ENCODE measurements at regions not wholly inside any gene's neighbourhood (a gene's known extent, or its start where the extent isn't known, plus 50 kb on each side); places are given as distances from the start of the nearest gene placed in this dataset.

- no CpG with 5 or more reads among the region's 1 CpG for WGBS (ENCODE audit: extremely low coverage, insufficient read length, low lambda C conversion rate)
- Mint-ChIP-seq H3K27me3 (ENCODE audit: low read depth) (peaks cover 2% of the 10 kb centered on the region), H3K36me3 (ENCODE audit: insufficient read depth in 1 of 3, low read depth in 3 of 3) (no peaks in the 10 kb centered on the region), H3K4me1 (no peaks in the 10 kb centered on the region), H3K27ac (no peak overlapping the region), H3K9me3 (no peaks in the 10 kb centered on the region), H3K4me3 (no peak overlapping the region)
- Histone ChIP-seq H2BK12ac (ENCODE audit: insufficient read length, low read depth, low read length) (no peak overlapping the region), H3K4me1 (ENCODE audit: insufficient read depth, low read length) (no peaks in the 10 kb centered on the region), H2BK15ac (ENCODE audit: low read depth, low read length) (no peak overlapping the region), H3K14ac (ENCODE audit: insufficient read depth, low read length) (no peak overlapping the region), H4K5ac (ENCODE audit: insufficient read length, low read depth, low read length) (no peak overlapping the region), H3K27ac (ENCODE audit: insufficient read length, low read depth, low read length) (no peak overlapping the region), H3K56ac (ENCODE audit: insufficient read length, low read depth, low read length) (no peak overlapping the region), H4K8ac (replicated peaks; ENCODE audit: insufficient read length, low read depth, low read length) (no peak overlapping the region), H3K23me2 (ENCODE audit: insufficient read length, low read depth, low read length, poor library complexity, severe bottlenecking) (no peaks in the 10 kb centered on the region), H3K9ac (ENCODE audit: extremely low read depth, insufficient read length, low read length) (no peak overlapping the region), H2AFZ (ENCODE audit: low read length) (no peak overlapping the region), H3K23ac (ENCODE audit: insufficient read length, low read depth, low read length) (no peak overlapping the region), H3K79me1 (ENCODE audit: insufficient read depth, low read depth, low read length, poor library complexity, severe bottlenecking) (no peaks in the 10 kb centered on the region), H2BK20ac (ENCODE audit: low read depth, low read length, poor library complexity, severe bottlenecking) (no peak overlapping the region), H3K18ac (ENCODE audit: insufficient read length, low read depth, low read length) (no peak overlapping the region), H2AK5ac (ENCODE audit: insufficient read length, low read length) (no peak overlapping the region), H3K4ac (ENCODE audit: low read depth, low read length) (no peak overlapping the region), H3K9me3 (ENCODE audit: control insufficient read depth, low read depth, low read length) (no peaks in the 10 kb centered on the region), H3K4me2 (ENCODE audit: insufficient read depth, insufficient read length, low read length) (no peak overlapping the region), H3K27me3 (ENCODE audit: insufficient read depth, low read length) (no peaks in the 10 kb centered on the region), H3K79me2 (ENCODE audit: insufficient read depth, low read length) (no peaks in the 10 kb centered on the region), H2BK120ac (ENCODE audit: low read depth, low read length, poor library complexity, severe bottlenecking) (no peak overlapping the region), H4K20me1 (ENCODE audit: control insufficient read depth, insufficient read depth, insufficient read length) (no peaks in the 10 kb centered on the region), H3T11ph (ENCODE audit: low read length) (no peak overlapping the region), H2BK5ac (ENCODE audit: insufficient read length, low read length) (no peak overlapping the region), H4K91ac (ENCODE audit: insufficient read length, low read depth, low read length) (no peak overlapping the region)
- DNase-seq, result no peak
- TF ChIP-seq CTCF (conservative IDR thresholded peaks at IDR 0.05), result no peak
Observed at GRCh38 chr6:5906340-5906670, 100.4 kb downstream of the NRN1 start.
